ENCODE measurements at regions not wholly inside any gene's neighbourhood (a gene's known extent, or its start where the extent isn't known, plus 50 kb on each side); places are given as distances from the start of the nearest gene placed in this dataset.
A peak's percentile ranks its signal among the peaks of the same experiment; 100 is the strongest.

DNA sequence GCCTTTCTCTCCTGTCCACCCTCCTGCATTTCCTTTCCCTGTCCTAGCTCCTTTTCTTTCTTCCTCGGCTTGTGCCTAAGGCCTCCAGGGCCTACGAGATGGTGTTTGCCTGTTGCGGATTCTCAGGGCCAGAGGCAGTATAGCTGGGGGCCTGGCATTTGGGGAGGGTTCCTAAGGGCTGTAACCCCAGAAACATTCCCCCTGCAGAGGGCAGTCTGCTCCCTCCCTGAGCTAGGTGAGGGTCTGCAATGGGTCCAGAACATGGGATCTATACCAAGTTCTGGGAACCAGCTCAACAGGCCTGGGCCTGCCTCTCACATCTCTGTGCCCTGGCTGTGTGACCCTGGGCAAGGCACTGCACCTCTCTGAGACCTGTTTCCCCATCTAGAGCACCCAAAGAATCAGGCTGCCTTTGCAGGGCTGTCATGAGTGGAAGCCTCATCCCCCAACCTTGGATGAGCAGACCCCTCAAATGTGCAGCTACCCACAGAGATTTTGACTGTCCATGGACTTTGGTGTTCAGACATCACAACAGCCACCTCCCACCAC, 97.5 kb downstream of the GLI2 start:
- POLR2A ChIA-PET = no interaction called here
- Histone ChIP-seq H3K4me3 (replicated peaks in 1 of 3; ENCODE audit: insufficient read depth in 1 of 3, low read depth in 2 of 3, low read length in 3 of 3) (no peak overlapping the region), H3K9me3 (ENCODE audit: low read length) (no peaks in the 10 kb centered on the region), H4K20me1 (ENCODE audit: insufficient read depth, low read length) (no peaks in the 10 kb centered on the region; the same call in 1 of the 2 replicates), H3K4me2 (ENCODE audit: low read depth, low read length) (no peak overlapping the region), H2AFZ (ENCODE audit: low read length) (no peak overlapping the region), H3K4me1 (ENCODE audit: insufficient read depth, low read length) (no peaks in the 10 kb centered on the region), H3K9ac (ENCODE audit: insufficient read depth, low read depth, low read length) (no peak overlapping the region), H3K27ac (ENCODE audit: extremely low read length, insufficient read depth, low read length) (no peak overlapping the region), H3K36me3 (replicated peaks in 1 of 2; ENCODE audit: control insufficient read depth in 1 of 2, insufficient read depth in 2 of 2, low read length in 2 of 2) (no peaks in the 10 kb centered on the region), H3K79me2 (ENCODE audit: insufficient read depth, low read length) (no peaks in the 10 kb centered on the region), H3K27me3 (ENCODE audit: control insufficient read depth in 1 of 2, insufficient read depth in 2 of 2, low read length in 2 of 2) (peaks cover 3 to 48% of the 10 kb centered on the region in 2 experiments; a peak in 4 of 5 replicates)
- CTCF ChIA-PET (ENCODE audit: low intra/inter-chr PET ratio, low total read pairs) = no interaction called here
- FAIRE-seq (no peak), DNase-seq (ENCODE audit: low spot score) (no peak), ATAC-seq (no peak)
- intact Hi-C loops (cut with micrococcal nuclease; ENCODE audit: unreplicated experiment) = no loop called here
- in situ Hi-C loops (cut with HindIII; ENCODE audit: extremely low pct_ligation_motif_present, low pct_unique_long_range_greater_than_20kb) = no loop called here
- no peak for TF ChIP-seq RBM22 (optimal IDR thresholded peaks at IDR 0.05; ENCODE audit: low read length)
- TF ChIP-seq, protein P1, sequence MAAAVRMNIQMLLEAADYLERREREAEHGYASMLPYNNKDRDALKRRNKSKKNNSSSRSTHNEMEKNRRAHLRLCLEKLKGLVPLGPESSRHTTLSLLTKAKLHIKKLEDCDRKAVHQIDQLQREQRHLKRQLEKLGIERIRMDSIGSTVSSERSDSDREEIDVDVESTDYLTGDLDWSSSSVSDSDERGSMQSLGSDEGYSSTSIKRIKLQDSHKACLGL (CRISPR knock-in tag; IDR thresholded peaks at IDR 0.05) = no peak
- no peak for TF ChIP-seq ZSCAN20 (CRISPR knock-in tag; IDR thresholded peaks at IDR 0.05; ENCODE audit: borderline replicate concordance)
- TF ChIP-seq SETDB1 (CRISPR knock-in tag; IDR thresholded peaks at IDR 0.05; ENCODE audit: borderline replicate concordance) = no peak
- TF ChIP-seq ZBTB7A (CRISPR knock-in tag; IDR thresholded peaks at IDR 0.05) = no peak
- TF ChIP-seq ZNF12 (CRISPR knock-in tag; IDR thresholded peaks at IDR 0.05) = no peak
- no peak for TF ChIP-seq FOXP4 (CRISPR knock-in tag; IDR thresholded peaks at IDR 0.05)
- TF ChIP-seq ZNF678 (CRISPR knock-in tag; IDR thresholded peaks at IDR 0.05) = no peak
- peak; percentile 37; the same call in 1 of the 2 replicates for TF ChIP-seq STAG1 (CRISPR knock-in tag; IDR thresholded peaks at IDR 0.05)
- TF ChIP-seq ZNF768 (CRISPR knock-in tag; IDR thresholded peaks at IDR 0.05) = peak; percentile 88
- TF ChIP-seq, protein P2, sequence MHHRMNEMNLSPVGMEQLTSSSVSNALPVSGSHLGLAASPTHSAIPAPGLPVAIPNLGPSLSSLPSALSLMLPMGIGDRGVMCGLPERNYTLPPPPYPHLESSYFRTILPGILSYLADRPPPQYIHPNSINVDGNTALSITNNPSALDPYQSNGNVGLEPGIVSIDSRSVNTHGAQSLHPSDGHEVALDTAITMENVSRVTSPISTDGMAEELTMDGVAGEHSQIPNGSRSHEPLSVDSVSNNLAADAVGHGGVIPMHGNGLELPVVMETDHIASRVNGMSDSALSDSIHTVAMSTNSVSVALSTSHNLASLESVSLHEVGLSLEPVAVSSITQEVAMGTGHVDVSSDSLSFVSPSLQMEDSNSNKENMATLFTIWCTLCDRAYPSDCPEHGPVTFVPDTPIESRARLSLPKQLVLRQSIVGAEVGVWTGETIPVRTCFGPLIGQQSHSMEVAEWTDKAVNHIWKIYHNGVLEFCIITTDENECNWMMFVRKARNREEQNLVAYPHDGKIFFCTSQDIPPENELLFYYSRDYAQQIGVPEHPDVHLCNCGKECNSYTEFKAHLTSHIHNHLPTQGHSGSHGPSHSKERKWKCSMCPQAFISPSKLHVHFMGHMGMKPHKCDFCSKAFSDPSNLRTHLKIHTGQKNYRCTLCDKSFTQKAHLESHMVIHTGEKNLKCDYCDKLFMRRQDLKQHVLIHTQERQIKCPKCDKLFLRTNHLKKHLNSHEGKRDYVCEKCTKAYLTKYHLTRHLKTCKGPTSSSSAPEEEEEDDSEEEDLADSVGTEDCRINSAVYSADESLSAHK (CRISPR knock-in tag; IDR thresholded peaks at IDR 0.05; ENCODE audit: borderline replicate concordance) = no peak
- no peak for TF ChIP-seq MED8 (CRISPR knock-in tag; IDR thresholded peaks at IDR 0.05; ENCODE audit: insufficient replicate concordance)
- TF ChIP-seq, protein P3, sequence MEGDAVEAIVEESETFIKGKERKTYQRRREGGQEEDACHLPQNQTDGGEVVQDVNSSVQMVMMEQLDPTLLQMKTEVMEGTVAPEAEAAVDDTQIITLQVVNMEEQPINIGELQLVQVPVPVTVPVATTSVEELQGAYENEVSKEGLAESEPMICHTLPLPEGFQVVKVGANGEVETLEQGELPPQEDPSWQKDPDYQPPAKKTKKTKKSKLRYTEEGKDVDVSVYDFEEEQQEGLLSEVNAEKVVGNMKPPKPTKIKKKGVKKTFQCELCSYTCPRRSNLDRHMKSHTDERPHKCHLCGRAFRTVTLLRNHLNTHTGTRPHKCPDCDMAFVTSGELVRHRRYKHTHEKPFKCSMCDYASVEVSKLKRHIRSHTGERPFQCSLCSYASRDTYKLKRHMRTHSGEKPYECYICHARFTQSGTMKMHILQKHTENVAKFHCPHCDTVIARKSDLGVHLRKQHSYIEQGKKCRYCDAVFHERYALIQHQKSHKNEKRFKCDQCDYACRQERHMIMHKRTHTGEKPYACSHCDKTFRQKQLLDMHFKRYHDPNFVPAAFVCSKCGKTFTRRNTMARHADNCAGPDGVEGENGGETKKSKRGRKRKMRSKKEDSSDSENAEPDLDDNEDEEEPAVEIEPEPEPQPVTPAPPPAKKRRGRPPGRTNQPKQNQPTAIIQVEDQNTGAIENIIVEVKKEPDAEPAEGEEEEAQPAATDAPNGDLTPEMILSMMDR (CRISPR knock-in tag; IDR thresholded peaks at IDR 0.05) = peak; percentile 34
- no peak for TF ChIP-seq ZNF260 (CRISPR knock-in tag; IDR thresholded peaks at IDR 0.05; ENCODE audit: borderline replicate concordance, low read depth)
- BruUV-seq (replicated peaks) = no TSS peak
- WGBS (ENCODE audit: low lambda C conversion rate) = 24% methylated on average over 3 of the region's 3 CpGs

Data from HepG2 (cell line).